Left hindlimb (tissue), 1 donor: ENCODE measurements at regions not wholly inside any gene's neighbourhood (a gene's known extent, or its start where the extent isn't known, plus 50 kb on each side); places are given as distances from the start of the nearest gene placed in this dataset.

Source experiments
- DNase-seq: peaks from one replicate; pipeline ENCODE4 v3.0.0-alpha.2; 2018

GRCh38 chr14:42856106-42856505 is 1249.4 kb downstream of the LRFN5 start:
- no peak for DNase-seq

GRCh38 chr14:42855085-42855484 is 1248.4 kb downstream of the LRFN5 start:
- DNase-seq = no peak

- no peak for DNase-seq
Observed at GRCh38 chr14:42854061-42854460, 1247.4 kb downstream of the LRFN5 start.

GRCh38 chr14:42848652-42849051 is 1242.0 kb downstream of the LRFN5 start:
- DNase-seq = no peak

- no peak for DNase-seq
Observed at GRCh38 chr14:42814817-42815216, 1208.1 kb downstream of the LRFN5 start.

- DNase-seq = peak; percentile 41
Observed at GRCh38 chr14:42806909-42807315, 1200.2 kb downstream of the LRFN5 start.

- no peak for DNase-seq
Observed at GRCh38 chr14:42804141-42804540, 1197.5 kb downstream of the LRFN5 start.

- no peak for DNase-seq
Observed at GRCh38 chr14:42802346-42802745, 1195.7 kb downstream of the LRFN5 start.

GRCh38 chr14:42792166-42792565 is 1185.5 kb downstream of the LRFN5 start:
- no peak for DNase-seq

GRCh38 chr14:42782754-42783153 is 1176.1 kb downstream of the LRFN5 start:
- no peak for DNase-seq

- no peak for DNase-seq
Observed at GRCh38 chr14:42778984-42779383, 1172.3 kb downstream of the LRFN5 start.

GRCh38 chr14:42750771-42751170 is 1144.1 kb downstream of the LRFN5 start:
- DNase-seq = no peak

GRCh38 chr14:42742084-42742483 is 1135.4 kb downstream of the LRFN5 start:
- DNase-seq = no peak

- no peak for DNase-seq
Observed at GRCh38 chr14:42736408-42736807, 1129.7 kb downstream of the LRFN5 start.

- no peak for DNase-seq
Observed at GRCh38 chr14:42734041-42734440, 1127.4 kb downstream of the LRFN5 start.

- DNase-seq = no peak
Observed at GRCh38 chr14:42732005-42732404, 1125.3 kb downstream of the LRFN5 start.

GRCh38 chr14:42731480-42731879 is 1124.8 kb downstream of the LRFN5 start:
- DNase-seq = no peak

- no peak for DNase-seq
Observed at GRCh38 chr14:42729681-42730080, 1123.0 kb downstream of the LRFN5 start.

- no peak for DNase-seq
Observed at GRCh38 chr14:42719391-42719790, 1112.7 kb downstream of the LRFN5 start.

GRCh38 chr14:42715316-42715715 is 1108.6 kb downstream of the LRFN5 start:
- no peak for DNase-seq

GRCh38 chr14:42710071-42710470 is 1103.4 kb downstream of the LRFN5 start:
- DNase-seq = no peak

- no peak for DNase-seq
Observed at GRCh38 chr14:42703501-42703900, 1096.8 kb downstream of the LRFN5 start.

GRCh38 chr14:42687421-42687820 is 1080.7 kb downstream of the LRFN5 start:
- DNase-seq = no peak

GRCh38 chr14:42683707-42684106 is 1077.0 kb downstream of the LRFN5 start:
- no peak for DNase-seq

GRCh38 chr14:42676636-42677035 is 1070.0 kb downstream of the LRFN5 start:
- DNase-seq = no peak

- DNase-seq = no peak
Observed at GRCh38 chr14:42673963-42674362, 1067.3 kb downstream of the LRFN5 start.
